Parathyroid adenoma (tissue), 2 donors: ENCODE measurements at regions not wholly inside any gene's neighbourhood (a gene's known extent, or its start where the extent isn't known, plus 50 kb on each side); places are given as distances from the start of the nearest gene placed in this dataset.

ENCODE experiments used
- H2AFZ ChIP-seq: fragments of 300-600 bp; sonication (generic); one replicate; pipeline ENCODE4 v1.7.0; 2017; ENCODE audit warnings: antibody characterized with exemption, mild to moderate bottlenecking
- H3K27ac ChIP-seq: fragments of 300-600 bp; sonication (generic); one replicate; pipeline ENCODE4 v1.7.0; 2017
- H3K27me3 ChIP-seq: fragments of 300-600 bp; sonication (generic); one replicate; pipeline ENCODE4 v1.7.0; 2017; ENCODE audit warnings: low read length; ENCODE audit not compliant: control insufficient read depth, insufficient read depth
- H3K36me3 ChIP-seq: fragments of 300-600 bp; sonication (generic); one replicate; pipeline ENCODE4 v1.7.0; 2017; ENCODE audit warnings: low read length; ENCODE audit not compliant: control insufficient read depth, insufficient read depth
- H3K4me1 ChIP-seq: fragments of 300-600 bp; sonication (generic); one replicate; pipeline ENCODE4 v1.7.0; 2017; ENCODE audit warnings: control low read depth
- H3K4me2 ChIP-seq: fragments of 300-600 bp; sonication (generic); one replicate; pipeline ENCODE4 v1.7.0; 2017; ENCODE audit warnings: low read length
- H3K4me3 ChIP-seq: fragments of 300-600 bp; sonication (generic); one replicate; pipeline ENCODE4 v1.7.0; 2017; ENCODE audit warnings: low read depth, low read length
- H3K79me2 ChIP-seq: fragments of 300-600 bp; sonication (generic); one replicate; pipeline ENCODE4 v1.7.0; 2017; ENCODE audit warnings: control low read depth
- H3K9ac ChIP-seq: fragments of 300-600 bp; sonication (generic); one replicate; pipeline ENCODE4 v1.7.0; 2017; ENCODE audit warnings: mild to moderate bottlenecking
- H3K9me3 ChIP-seq: fragments of 300-600 bp; sonication (generic); one replicate; pipeline ENCODE4 v1.7.0; 2017; ENCODE audit warnings: low read length; ENCODE audit not compliant: control insufficient read depth
- TF ChIP-seq, protein P1 (sequence below): fragments of 300-600 bp; sonication (generic); IDR thresholded peaks from one replicate; pipeline ENCODE4 v1.7.0; 2017; ENCODE audit warnings: antibody characterized with exemption, mild to moderate bottlenecking
- donor health status: primary hyperparathyroidism.

DNA sequence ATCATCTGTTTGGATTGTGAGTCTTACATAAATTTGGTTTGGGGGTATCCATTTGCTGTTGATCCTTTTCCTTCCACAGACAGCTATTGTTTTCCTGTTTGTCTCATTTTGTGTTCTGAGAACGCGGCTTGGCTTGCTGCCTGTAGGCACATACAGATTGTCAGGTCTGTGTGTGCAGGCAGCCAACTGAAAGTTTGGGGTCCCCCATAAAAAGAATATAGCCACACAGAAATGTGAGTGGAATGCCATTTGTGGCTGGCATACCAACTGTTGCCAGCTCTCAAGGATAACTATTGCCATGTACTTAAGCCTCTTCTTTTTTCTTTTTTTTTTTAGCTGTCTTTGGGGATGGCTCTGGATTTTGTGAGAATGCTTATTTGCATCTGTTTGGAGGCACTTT, 1308.0 kb downstream of the ROBO1 start:
- Histone ChIP-seq H3K27me3 (no peaks in the 10 kb centered on the region), H3K4me3 (no peak overlapping the region)
- TF ChIP-seq, protein P1, sequence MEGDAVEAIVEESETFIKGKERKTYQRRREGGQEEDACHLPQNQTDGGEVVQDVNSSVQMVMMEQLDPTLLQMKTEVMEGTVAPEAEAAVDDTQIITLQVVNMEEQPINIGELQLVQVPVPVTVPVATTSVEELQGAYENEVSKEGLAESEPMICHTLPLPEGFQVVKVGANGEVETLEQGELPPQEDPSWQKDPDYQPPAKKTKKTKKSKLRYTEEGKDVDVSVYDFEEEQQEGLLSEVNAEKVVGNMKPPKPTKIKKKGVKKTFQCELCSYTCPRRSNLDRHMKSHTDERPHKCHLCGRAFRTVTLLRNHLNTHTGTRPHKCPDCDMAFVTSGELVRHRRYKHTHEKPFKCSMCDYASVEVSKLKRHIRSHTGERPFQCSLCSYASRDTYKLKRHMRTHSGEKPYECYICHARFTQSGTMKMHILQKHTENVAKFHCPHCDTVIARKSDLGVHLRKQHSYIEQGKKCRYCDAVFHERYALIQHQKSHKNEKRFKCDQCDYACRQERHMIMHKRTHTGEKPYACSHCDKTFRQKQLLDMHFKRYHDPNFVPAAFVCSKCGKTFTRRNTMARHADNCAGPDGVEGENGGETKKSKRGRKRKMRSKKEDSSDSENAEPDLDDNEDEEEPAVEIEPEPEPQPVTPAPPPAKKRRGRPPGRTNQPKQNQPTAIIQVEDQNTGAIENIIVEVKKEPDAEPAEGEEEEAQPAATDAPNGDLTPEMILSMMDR: no peak

DNA sequence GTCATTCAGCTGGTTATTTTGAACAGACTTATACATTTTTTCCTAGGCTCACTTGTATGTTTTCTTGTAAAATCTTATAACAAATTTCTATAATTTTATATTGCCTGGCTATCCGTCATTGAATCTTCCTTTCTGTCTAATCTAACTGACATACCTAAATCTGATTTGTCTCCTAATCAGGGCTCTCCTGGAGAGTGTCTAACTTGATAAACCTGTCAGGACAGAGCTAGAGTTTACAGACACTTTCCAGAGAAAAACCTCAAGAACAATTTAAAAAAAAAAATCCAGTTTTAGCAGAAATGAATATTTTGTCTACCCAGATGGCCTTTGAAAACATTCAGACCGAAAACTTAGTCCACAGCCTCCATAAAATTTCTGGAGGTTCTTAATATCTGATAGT, 1305.8 kb downstream of the ROBO1 start:
- H3K4me1 ChIP-seq: no peaks in the 10 kb centered on the region
- no peak overlapping the region for H2AFZ ChIP-seq
- no peak overlapping the region for H3K4me3 ChIP-seq
- H3K9ac ChIP-seq: no peak overlapping the region
- no peak overlapping the region for H3K27ac ChIP-seq
- H3K4me2 ChIP-seq: no peak overlapping the region
- no peaks in the 10 kb centered on the region for H3K36me3 ChIP-seq
- H3K79me2 ChIP-seq: no peaks in the 10 kb centered on the region
- H3K27me3 ChIP-seq: no peaks in the 10 kb centered on the region
- H3K9me3 ChIP-seq: no peaks in the 10 kb centered on the region
- TF ChIP-seq, protein P1: no peak

More for the DNA sequence above, 1308.0 kb downstream of the ROBO1 start:
- no peak overlapping the region for H3K9ac ChIP-seq
- H3K27ac ChIP-seq: no peak overlapping the region
- no peak overlapping the region for H3K4me2 ChIP-seq
- H3K36me3 ChIP-seq: no peaks in the 10 kb centered on the region
- no peaks in the 10 kb centered on the region for H3K4me1 ChIP-seq
- H3K79me2 ChIP-seq: no peaks in the 10 kb centered on the region
- H2AFZ ChIP-seq: no peak overlapping the region
- H3K9me3 ChIP-seq: no peaks in the 10 kb centered on the region

DNA sequence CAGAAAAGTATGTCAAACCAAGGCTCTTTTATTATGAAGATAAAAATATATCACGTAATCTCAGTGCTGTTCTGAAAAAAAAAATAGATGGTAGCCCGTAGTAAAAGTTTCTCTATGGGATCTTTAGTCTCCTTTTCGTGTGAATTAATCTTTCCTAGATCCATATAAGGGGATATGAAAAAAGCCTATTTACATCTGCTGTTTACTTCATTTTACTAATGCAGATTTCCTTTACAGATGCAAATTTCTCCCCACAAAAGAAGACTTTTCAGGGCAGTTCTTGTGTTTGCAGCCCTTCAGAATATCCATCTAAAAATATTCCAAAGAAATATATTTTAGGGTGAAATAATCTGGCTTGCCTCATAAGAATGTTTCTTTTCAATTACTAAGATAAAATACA, 1291.7 kb downstream of the ROBO1 start:
- Histone ChIP-seq H3K4me3 (no peak overlapping the region), H3K9ac (no peak overlapping the region), H3K27me3 (no peaks in the 10 kb centered on the region), H3K27ac (no peak overlapping the region), H3K36me3 (no peaks in the 10 kb centered on the region), H2AFZ (no peak overlapping the region), H3K9me3 (no peaks in the 10 kb centered on the region), H3K4me2 (no peak overlapping the region), H3K79me2 (no peaks in the 10 kb centered on the region), H3K4me1 (no peaks in the 10 kb centered on the region)
- TF ChIP-seq, protein P1: no peak

DNA sequence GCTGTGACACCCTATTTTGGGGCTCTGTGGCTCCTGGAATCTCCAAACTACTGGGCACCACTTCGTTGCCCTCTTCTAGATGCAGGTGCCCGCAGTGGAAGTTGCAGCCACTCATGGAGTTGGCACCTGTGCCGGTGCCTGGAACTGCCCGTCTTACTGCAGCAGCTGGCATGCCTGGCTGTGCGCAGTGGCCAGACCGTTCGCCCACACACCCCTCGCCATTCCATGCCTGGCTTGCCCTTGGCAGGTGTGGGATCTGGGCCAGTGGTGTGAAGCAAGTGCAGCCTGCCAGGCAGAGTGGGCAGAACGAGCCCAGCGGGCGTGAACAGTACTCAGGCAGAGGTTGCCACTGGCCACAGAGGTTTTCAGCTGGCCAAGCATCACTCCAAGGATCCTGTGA, 1286.7 kb downstream of the ROBO1 start:
- H3K4me3 ChIP-seq: no peak overlapping the region
- no peaks in the 10 kb centered on the region for H3K4me1 ChIP-seq
- H3K9ac ChIP-seq: no peak overlapping the region
- H3K9me3 ChIP-seq: no peaks in the 10 kb centered on the region
- no peaks in the 10 kb centered on the region for H3K36me3 ChIP-seq
- no peaks in the 10 kb centered on the region for H3K27me3 ChIP-seq
- H2AFZ ChIP-seq: no peak overlapping the region
- TF ChIP-seq, protein P1: no peak
- H3K4me2 ChIP-seq: no peak overlapping the region
- no peaks in the 10 kb centered on the region for H3K79me2 ChIP-seq
- no peak overlapping the region for H3K27ac ChIP-seq

DNA sequence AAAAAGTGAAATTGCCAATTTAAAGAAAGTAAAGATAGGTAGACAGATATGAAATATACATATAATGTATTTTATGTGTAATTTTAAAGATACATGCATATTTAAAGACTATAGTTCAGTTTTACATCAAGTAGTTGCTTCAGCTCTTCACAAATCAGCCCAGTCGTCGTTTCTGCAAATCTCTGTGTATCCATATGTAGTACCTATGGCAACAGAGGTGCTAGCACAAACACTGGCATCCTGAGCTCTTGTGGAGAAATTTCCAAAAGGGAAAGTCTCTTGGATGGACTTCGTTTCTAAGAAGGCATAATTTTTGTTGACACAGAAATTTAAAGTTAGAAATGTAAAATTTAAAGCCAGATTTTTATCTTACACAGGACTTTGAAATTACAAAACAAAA, 1284.7 kb downstream of the ROBO1 start:
- no peaks in the 10 kb centered on the region for H3K79me2 ChIP-seq
- no peaks in the 10 kb centered on the region for H3K27me3 ChIP-seq
- H3K9ac ChIP-seq: no peak overlapping the region
- no peak overlapping the region for H3K27ac ChIP-seq
- no peaks in the 10 kb centered on the region for H3K9me3 ChIP-seq
- no peak overlapping the region for H3K4me3 ChIP-seq
- H2AFZ ChIP-seq: no peak overlapping the region
- H3K4me1 ChIP-seq: no peaks in the 10 kb centered on the region
- H3K36me3 ChIP-seq: no peaks in the 10 kb centered on the region
- H3K4me2 ChIP-seq: no peak overlapping the region
- TF ChIP-seq, protein P1: no peak
